KMS-11 (cell line): ENCODE measurements at regions not wholly inside any gene's neighbourhood (a gene's known extent, or its start where the extent isn't known, plus 50 kb on each side); places are given as distances from the start of the nearest gene placed in this dataset.

Experiments
- H2AFZ ChIP-seq: fragments of 200-600 bp; sonication (generic); 2 replicates; pipeline ENCODE4 v1.6.1; 2016; ENCODE audit warnings: antibody characterized with exemption, mixed run types, low read depth
- H3K27ac ChIP-seq: fragments of 200-600 bp; sonication (generic); 2 replicates; pipeline ENCODE4 v1.6.1; 2016; ENCODE audit warnings: mild to moderate bottlenecking, mixed run types
- H3K27me3 ChIP-seq: fragments of 200-600 bp; sonication (generic); 2 replicates; pipeline ENCODE4 v1.6.1; 2017; ENCODE audit warnings: mild to moderate bottlenecking, low read depth, mixed run types, moderate library complexity; ENCODE audit not compliant: insufficient read depth
- H3K36me3 ChIP-seq: fragments of 200-600 bp; sonication (generic); 2 replicates; pipeline ENCODE4 v1.6.1; 2017; ENCODE audit warnings: mild to moderate bottlenecking, mixed run types; ENCODE audit not compliant: insufficient read depth
- H3K4me1 ChIP-seq: fragments of 200-600 bp; sonication (generic); 2 replicates; pipeline ENCODE4 v1.6.1; 2016; ENCODE audit warnings: mild to moderate bottlenecking, low read depth, mixed run types; ENCODE audit not compliant: poor library complexity, severe bottlenecking
- H3K4me2 ChIP-seq: fragments of 200-600 bp; sonication (generic); 2 replicates; pipeline ENCODE4 v1.7.0; 2016; ENCODE audit warnings: mild to moderate bottlenecking, mixed run types
- H3K4me3 ChIP-seq: fragments of 200-600 bp; sonication (generic); IDR thresholded peaks from 2 replicates; pipeline ENCODE4 v1.6.1; 2017; ENCODE audit warnings: low read depth, low read length, mixed read lengths; ENCODE audit not compliant: insufficient read depth
- H3K79me2 ChIP-seq: fragments of 200-600 bp; sonication (generic); 2 replicates; pipeline ENCODE4 v1.6.1; 2016; ENCODE audit warnings: low read depth, mixed run types; ENCODE audit not compliant: insufficient read depth
- H3K9ac ChIP-seq: fragments of 200-600 bp; sonication (generic); 2 replicates; pipeline ENCODE4 v1.6.1; 2016; ENCODE audit warnings: mild to moderate bottlenecking, mixed run types
- H4K20me1 ChIP-seq: fragments of 200-600 bp; sonication (generic); 2 replicates; pipeline ENCODE4 v1.6.1; 2016; ENCODE audit warnings: mild to moderate bottlenecking, mixed run types; ENCODE audit not compliant: insufficient read depth
- CTCF ChIP-seq: fragments of 200-600 bp; sonication (generic); conservative IDR thresholded peaks from 2 replicates; pipeline ENCODE4 v1.6.1; 2017; ENCODE audit warnings: low read depth, mild to moderate bottlenecking, antibody characterized with exemption, low read length, moderate library complexity, mixed read lengths

DNA sequence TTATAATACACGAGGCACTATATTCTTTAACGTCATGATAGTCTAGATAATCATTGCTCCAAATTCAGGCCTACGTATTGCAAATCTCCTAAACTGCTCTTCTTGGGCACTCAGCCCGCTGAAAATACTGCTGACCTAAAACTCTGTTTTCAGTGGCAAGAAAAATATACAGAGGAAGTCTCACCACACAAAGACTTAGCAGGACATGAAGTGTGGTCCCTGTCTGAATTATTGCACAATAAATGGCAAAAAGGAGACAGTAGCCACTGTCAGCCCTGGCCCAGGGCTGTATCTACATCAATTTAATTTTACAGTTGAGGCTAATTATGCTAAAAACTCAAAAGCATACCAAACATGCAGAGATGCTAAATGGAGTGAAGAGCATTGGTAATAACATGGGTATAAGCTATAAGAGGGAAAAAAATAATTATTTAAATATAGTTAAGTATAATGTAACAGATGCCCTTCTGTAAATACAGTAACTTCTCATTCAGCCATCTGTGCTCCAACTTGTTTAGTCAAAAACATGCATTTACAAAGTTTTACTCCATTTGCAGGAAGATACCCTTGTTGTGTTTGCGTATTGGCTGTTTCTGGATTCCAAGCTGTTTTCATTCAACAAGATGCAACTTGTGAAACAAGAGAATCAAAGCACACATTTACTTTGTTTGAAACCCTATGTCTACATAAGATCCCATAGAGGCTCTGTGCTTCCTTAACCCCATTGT lies 800.0 kb upstream of the LUZP2 start:
- H3K27ac ChIP-seq: no peak overlapping the region
- H2AFZ ChIP-seq: no peak overlapping the region
- TF ChIP-seq CTCF: no peak
- no peak overlapping the region for H3K4me3 ChIP-seq
- no peaks in the 10 kb centered on the region for H3K27me3 ChIP-seq
- H3K36me3 ChIP-seq: no peaks in the 10 kb centered on the region
- no peak overlapping the region for H3K4me2 ChIP-seq
- no peaks in the 10 kb centered on the region for H3K79me2 ChIP-seq
- no peaks in the 10 kb centered on the region for H3K4me1 ChIP-seq
- no peak overlapping the region for H3K9ac ChIP-seq
- no peaks in the 10 kb centered on the region for H4K20me1 ChIP-seq

GRCh38 chr11:23704183-23704582 lies 792.7 kb upstream of the LUZP2 start:
- no peak for TF ChIP-seq CTCF

DNA sequence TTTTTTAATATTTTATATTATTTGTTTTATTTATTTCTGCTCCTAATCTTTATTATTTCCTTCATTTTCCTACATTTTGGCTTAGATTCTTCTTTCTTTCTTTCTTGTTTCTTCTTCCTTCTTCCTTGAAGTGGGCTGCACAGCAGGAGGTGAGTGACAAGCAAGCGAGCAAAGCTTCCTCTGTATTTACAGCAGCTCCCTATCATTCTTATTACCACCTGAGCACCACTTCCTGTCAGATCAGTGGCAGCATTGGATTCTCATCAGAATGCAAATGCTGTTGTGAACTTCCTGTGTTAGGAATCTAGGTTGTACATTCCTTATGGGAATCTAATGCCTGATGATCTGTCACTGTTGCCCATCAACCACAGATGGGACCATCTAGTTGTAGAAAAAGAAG lies 784.9 kb upstream of the LUZP2 start:
- no peak overlapping the region for H3K4me3 ChIP-seq
- no peak for TF ChIP-seq CTCF
- no peak overlapping the region for H2AFZ ChIP-seq
- no peak overlapping the region for H3K9ac ChIP-seq
- H3K27me3 ChIP-seq: no peaks in the 10 kb centered on the region
- H3K4me1 ChIP-seq: no peaks in the 10 kb centered on the region
- no peaks in the 10 kb centered on the region for H3K36me3 ChIP-seq
- no peaks in the 10 kb centered on the region for H4K20me1 ChIP-seq
- H3K79me2 ChIP-seq: no peaks in the 10 kb centered on the region
- no peak overlapping the region for H3K4me2 ChIP-seq
- no peak overlapping the region for H3K27ac ChIP-seq

More at GRCh38 chr11:23704183-23704582, 792.7 kb upstream of the LUZP2 start:
- Histone ChIP-seq H3K4me2 (no peak overlapping the region), H4K20me1 (no peaks in the 10 kb centered on the region), H3K27ac (no peak overlapping the region), H3K79me2 (no peaks in the 10 kb centered on the region), H3K4me1 (no peaks in the 10 kb centered on the region), H3K27me3 (no peaks in the 10 kb centered on the region), H3K4me3 (no peak overlapping the region), H3K36me3 (no peaks in the 10 kb centered on the region), H3K9ac (no peak overlapping the region), H2AFZ (no peak overlapping the region)

DNA sequence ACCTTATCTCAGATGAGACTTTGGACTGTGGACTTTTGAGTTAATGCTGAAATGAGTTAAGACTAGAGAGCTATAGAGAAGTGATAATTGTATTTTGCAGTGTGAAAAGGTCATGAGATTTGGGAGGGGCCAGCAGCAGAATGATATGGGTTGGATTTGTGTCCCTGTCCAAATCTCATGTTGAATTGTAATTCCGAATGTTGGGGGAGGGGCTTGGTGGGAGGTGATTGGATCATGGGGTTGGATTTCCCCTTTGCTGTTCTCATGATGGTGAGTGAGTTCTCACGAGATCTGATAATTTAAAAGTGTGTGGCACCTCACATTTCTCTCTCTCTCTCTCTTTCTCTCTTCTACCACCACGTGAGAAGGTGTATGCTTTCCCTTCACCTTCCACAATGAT lies 777.8 kb upstream of the LUZP2 start:
- no peaks in the 10 kb centered on the region for H3K79me2 ChIP-seq
- no peaks in the 10 kb centered on the region for H3K27me3 ChIP-seq
- no peak overlapping the region for H3K9ac ChIP-seq
- no peak overlapping the region for H3K4me3 ChIP-seq
- TF ChIP-seq CTCF: no peak
- H3K27ac ChIP-seq: no peak overlapping the region
- H2AFZ ChIP-seq: no peak overlapping the region
- peaks cover 10% of the 10 kb centered on the region for H3K4me1 ChIP-seq
- H3K36me3 ChIP-seq: no peaks in the 10 kb centered on the region
- H4K20me1 ChIP-seq: no peaks in the 10 kb centered on the region
- no peak overlapping the region for H3K4me2 ChIP-seq
